ENCODE measurements at regions not wholly inside any gene's neighbourhood (a gene's known extent, or its start where the extent isn't known, plus 50 kb on each side); places are given as distances from the start of the nearest gene placed in this dataset.

DNA sequence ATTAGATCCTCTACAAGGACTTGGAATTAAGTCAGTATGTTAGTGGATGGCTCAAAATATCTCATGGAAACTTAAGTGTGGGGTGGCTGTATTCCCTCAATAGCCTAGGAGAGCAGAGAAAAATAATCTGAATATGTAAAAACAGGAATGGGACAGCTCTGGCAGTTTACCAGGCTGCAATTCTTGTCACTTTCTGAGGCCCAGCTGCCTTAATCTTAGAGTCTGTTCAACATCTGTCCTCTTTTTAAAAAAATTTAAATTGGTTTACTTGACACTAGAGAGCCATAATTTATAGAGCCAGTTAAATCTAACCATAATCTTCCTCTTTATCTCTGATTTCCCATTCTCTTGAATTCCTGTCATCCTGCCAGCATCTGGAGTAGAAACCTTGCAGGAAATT, 109.2 kb upstream of the CXCL13 start:
- TF ChIP-seq POLR2A (IDR thresholded peaks at IDR 0.05; ENCODE audit: low read depth, low read length): no peak
- TF ChIP-seq POLR2AphosphoS5 (IDR thresholded peaks at IDR 0.05; ENCODE audit: low read depth, low read length): no peak
- TF ChIP-seq TAF1 (IDR thresholded peaks at IDR 0.05; ENCODE audit: borderline replicate concordance, low read depth, low read length): no peak
